Peyer's patch (tissue), 4 donors: ENCODE measurements at regions not wholly inside any gene's neighbourhood (a gene's known extent, or its start where the extent isn't known, plus 50 kb on each side); places are given as distances from the start of the nearest gene placed in this dataset.

Experiments used
- POLR2A ChIP-seq, 2 donors: fragments of 450-650 bp; IDR thresholded peaks; one replicate each; pipeline ENCODE4 v1.5.1; 2017; ENCODE audit warnings: antibody characterized with exemption in 2 of 2, mild to moderate bottlenecking in 2 of 2, moderate library complexity in 2 of 2
- TF ChIP-seq, protein P1 (sequence below), 6 experiments: fragments of 450-650 bp in 4 of 6; fragments of 200-600 bp in 2 of 6; sonication (generic) in 1 of 6; IDR thresholded peaks; one replicate each; pipeline ENCODE4 v1.5.1; 2017 to 2019; ENCODE audit warnings: antibody characterized with exemption in 6 of 6, mild to moderate bottlenecking in 3 of 6, moderate library complexity in 1 of 6

DNA sequence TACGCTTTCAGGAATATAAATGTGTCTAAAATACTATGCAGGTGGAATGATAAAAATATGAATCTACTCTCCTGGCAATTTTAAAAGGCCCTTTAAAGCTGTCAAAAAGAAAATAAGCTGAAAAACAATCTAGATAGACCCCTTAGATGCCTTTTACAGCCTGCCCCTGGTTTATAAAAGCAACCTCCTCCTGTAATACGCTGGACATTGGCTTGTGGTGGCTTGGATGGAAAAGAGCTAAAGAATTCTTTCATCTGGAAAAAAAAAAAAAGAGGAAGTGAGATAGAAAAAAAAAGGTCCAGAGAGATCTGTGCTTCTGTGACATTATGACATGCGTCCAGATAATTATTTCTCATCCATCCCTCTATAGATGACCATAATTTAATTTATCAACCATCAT, 115.9 kb upstream of the NRSN1 start:
- TF ChIP-seq, protein P1, sequence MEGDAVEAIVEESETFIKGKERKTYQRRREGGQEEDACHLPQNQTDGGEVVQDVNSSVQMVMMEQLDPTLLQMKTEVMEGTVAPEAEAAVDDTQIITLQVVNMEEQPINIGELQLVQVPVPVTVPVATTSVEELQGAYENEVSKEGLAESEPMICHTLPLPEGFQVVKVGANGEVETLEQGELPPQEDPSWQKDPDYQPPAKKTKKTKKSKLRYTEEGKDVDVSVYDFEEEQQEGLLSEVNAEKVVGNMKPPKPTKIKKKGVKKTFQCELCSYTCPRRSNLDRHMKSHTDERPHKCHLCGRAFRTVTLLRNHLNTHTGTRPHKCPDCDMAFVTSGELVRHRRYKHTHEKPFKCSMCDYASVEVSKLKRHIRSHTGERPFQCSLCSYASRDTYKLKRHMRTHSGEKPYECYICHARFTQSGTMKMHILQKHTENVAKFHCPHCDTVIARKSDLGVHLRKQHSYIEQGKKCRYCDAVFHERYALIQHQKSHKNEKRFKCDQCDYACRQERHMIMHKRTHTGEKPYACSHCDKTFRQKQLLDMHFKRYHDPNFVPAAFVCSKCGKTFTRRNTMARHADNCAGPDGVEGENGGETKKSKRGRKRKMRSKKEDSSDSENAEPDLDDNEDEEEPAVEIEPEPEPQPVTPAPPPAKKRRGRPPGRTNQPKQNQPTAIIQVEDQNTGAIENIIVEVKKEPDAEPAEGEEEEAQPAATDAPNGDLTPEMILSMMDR (IDR thresholded peaks at IDR 0.05) = no peak
- no peak for TF ChIP-seq POLR2A (IDR thresholded peaks at IDR 0.05)
